Right lobe of liver (tissue), 6 donors: ENCODE measurements at regions not wholly inside any gene's neighbourhood (a gene's known extent, or its start where the extent isn't known, plus 50 kb on each side); places are given as distances from the start of the nearest gene placed in this dataset.

ENCODE experiments used
- ATAC-seq, 4 donors: fragments of 200-7000 bp; cut with Tn5 transposase; one replicate each; pipeline ENCODE4 v1.9.1; 2020; ENCODE audit warnings: mild to moderate bottlenecking in 4 of 4, moderate library complexity in 4 of 4
- DNase-seq, 3 donors: peaks; one replicate each; pipeline ENCODE4 v3.0.0-alpha.2; 2020
- H3K27ac ChIP-seq, 3 donors: fragments of 200-600 bp; one replicate each; pipeline ENCODE4 v1.8.0; 2022
- H3K27me3 ChIP-seq, 2 donors: fragments of 200-600 bp; one replicate each; pipeline ENCODE4 v1.8.0; 2022
- H3K36me3 ChIP-seq, 4 donors: fragments of 200-600 bp; sonication (generic) in 1 of 4; one replicate each; pipeline versions ENCODE4 v1.5.1 to v1.8.0; 2017 to 2022; ENCODE audit warnings: control low read depth in 1 of 4
- H3K4me1 ChIP-seq, 4 donors: fragments of 200-600 bp; sonication (generic) in 1 of 4; one replicate each; pipeline versions ENCODE4 v1.5.1 to v1.8.0; 2017 to 2022; ENCODE audit warnings: control low read depth in 1 of 4
- H3K4me3 ChIP-seq, 3 donors: fragments of 200-600 bp; one replicate each; pipeline ENCODE4 v1.8.0; 2022
- H3K9me3 ChIP-seq, 4 donors: fragments of 200-600 bp; sonication (generic) in 1 of 4; one replicate each; pipeline versions ENCODE4 v1.5.1 to v1.8.0; 2017 to 2022; ENCODE audit warnings: control low read depth in 1 of 4
- CTCF ChIP-seq, 4 donors: fragments of 200-600 bp in 3 of 4; fragments of 450-650 bp in 1 of 4; IDR thresholded peaks; one replicate each; pipeline versions ENCODE4 v1.5.1 to v1.8.0; 2016 to 2022; ENCODE audit warnings: antibody characterized with exemption in 4 of 4, mild to moderate bottlenecking in 2 of 4
- POLR2A ChIP-seq: fragments of 450-650 bp; IDR thresholded peaks from one replicate; pipeline ENCODE4 v1.6.1; 2017; ENCODE audit warnings: antibody characterized with exemption, mild to moderate bottlenecking
- WGBS: methylation state at CpG from one replicate; pipeline ENCODE4 v1.1.6; 2018; ENCODE audit warnings: low coverage, low lambda C conversion rate; ENCODE audit not compliant: insufficient coverage; ENCODE audit errors: missing lambda C conversion rate; 5-methylcytosine and 5-hydroxymethylcytosine counted together
- intact Hi-C, 2 donors: fragments of 100-400 bp; cut with DNase I; formaldehyde crosslinking; loops; one replicate each; pipeline versions ENCODE4 v1.11.2 to v1.14.1; 2022
- donor health status: DM: no; HTN: yes; CAD: no.
- donor health status: DM: no; HTN: no; CAD: no.
- donor health status: DM: no; HTN: no; CAD: no.
- donor health status: DM: no; HTN: yes; CAD: no.
- donor health status: DM: no; HTN: yes; CAD: no.

- Histone ChIP-seq H3K4me1 (peaks cover 0 to 35% (median 2%) of the 10 kb centered on the region in 4 donors), H3K27me3 (no peaks in the 10 kb centered on the region), H3K4me3 (no peak overlapping the region), H3K9me3 (no peaks in the 10 kb centered on the region), H3K27ac (peak overlapping the region in 2 of 3 donors; percentile 13 to 28), H3K36me3 (peaks cover 0 to 86% (median 37%) of the 10 kb centered on the region in 4 donors)
- 31% methylated on average over 6 of the region's 7 CpGs for WGBS
- intact Hi-C loops = no loop called here
- TF ChIP-seq POLR2A (no peak), CTCF (IDR thresholded peaks at IDR 0.05) (peak; percentile 17 to 42 (median 24))
- ATAC-seq (peak in 3 of 4 donors; percentile 75 to 92 (median 85)), DNase-seq (no peak)
Observed at GRCh38 chr9:92242260-92243136, 51.0 kb downstream of the IARS1 start.

- 84% methylated on average over 3 of the region's 3 CpGs for WGBS
- Histone ChIP-seq H3K9me3 (no peaks in the 10 kb centered on the region), H3K36me3 (peaks cover 0 to 45% (median 20%) of the 10 kb centered on the region in 4 donors), H3K4me1 (peaks cover 0 to 4% (median 0%) of the 10 kb centered on the region in 4 donors), H3K4me3 (no peak overlapping the region), H3K27ac (no peak overlapping the region), H3K27me3 (no peaks in the 10 kb centered on the region)
- DNase-seq (no peak), ATAC-seq (no peak)
- no peak for TF ChIP-seq POLR2A
- TF ChIP-seq CTCF (IDR thresholded peaks at IDR 0.05) = no peak
- intact Hi-C loops = no loop called here
Observed at GRCh38 chr9:92236915-92237314, 56.6 kb downstream of the IARS1 start.

- Histone ChIP-seq H3K27me3 (no peaks in the 10 kb centered on the region), H3K4me3 (no peak overlapping the region), H3K36me3 (peaks cover 0 to 45% (median 20%) of the 10 kb centered on the region in 4 donors), H3K9me3 (no peaks in the 10 kb centered on the region), H3K4me1 (no peaks in the 10 kb centered on the region), H3K27ac (no peak overlapping the region)
- no peak for TF ChIP-seq POLR2A
- no peak for TF ChIP-seq CTCF (IDR thresholded peaks at IDR 0.05)
- DNase-seq (no peak), ATAC-seq (no peak)
- intact Hi-C loops = no loop called here
- WGBS = 88% methylated on average over 4 of the region's 4 CpGs
Observed at GRCh38 chr9:92236465-92236864, 57.0 kb downstream of the IARS1 start.

GRCh38 chr9:92234514-92234913 is 59.0 kb downstream of the IARS1 start:
- no peaks in the 10 kb centered on the region for H3K4me1 ChIP-seq
- H3K36me3 ChIP-seq = peaks cover 0 to 26% (median 10%) of the 10 kb centered on the region in 4 donors
- H3K27me3 ChIP-seq = no peaks in the 10 kb centered on the region
- H3K9me3 ChIP-seq = no peaks in the 10 kb centered on the region
- H3K27ac ChIP-seq = no peak overlapping the region
- intact Hi-C loops = no loop called here
- TF ChIP-seq CTCF (IDR thresholded peaks at IDR 0.05) (no peak), POLR2A (no peak)
- no peak for DNase-seq
- H3K4me3 ChIP-seq = no peak overlapping the region
- 89% methylated on average over 5 of the region's 5 CpGs for WGBS
- ATAC-seq = no peak
